ENCODE measurements at regions not wholly inside any gene's neighbourhood (a gene's known extent, or its start where the extent isn't known, plus 50 kb on each side); places are given as distances from the start of the nearest gene placed in this dataset.

- no peak overlapping the region for H3K4me3 ChIP-seq
- no peaks in the 10 kb centered on the region for H3K79me2 ChIP-seq (ENCODE audit: low read depth)
- no peaks in the 10 kb centered on the region for H3K36me3 ChIP-seq
- Mint-ChIP-seq H3K4me1 (no peaks in the 10 kb centered on the region), H3K4me3 (no peak overlapping the region), H3K27ac (no peak overlapping the region), H3K36me3 (no peaks in the 10 kb centered on the region), H3K27me3 (ENCODE audit: insufficient read depth, low read depth) (peaks cover 2% of the 10 kb centered on the region), H3K9me3 (peaks cover 1% of the 10 kb centered on the region)
- TF ChIP-seq CTCF (IDR thresholded peaks at IDR 0.05): no peak
- no peak for TF ChIP-seq EZH2 (IDR thresholded peaks at IDR 0.05)
- TF ChIP-seq EZH2phosphoT487 (IDR thresholded peaks at IDR 0.05): no peak
- no peak overlapping the region for H2AFZ ChIP-seq (replicated peaks)
- no peaks in the 10 kb centered on the region for H4K20me1 ChIP-seq (ENCODE audit: low read depth)
- no peak overlapping the region for H3K4me2 ChIP-seq
- no peak overlapping the region for H3K27ac ChIP-seq
- H3F3A ChIP-seq (ENCODE audit: low read depth): peaks cover 6% of the 10 kb centered on the region
- DNase-seq (ENCODE audit: low spot score): no peak
- peaks cover 12% of the 10 kb centered on the region for H3K4me1 ChIP-seq
- no peak overlapping the region for H3K9ac ChIP-seq
- no peaks in the 10 kb centered on the region for H3K27me3 ChIP-seq
- no peaks in the 10 kb centered on the region for H3K9me3 ChIP-seq (ENCODE audit: low read depth)
Measured at GRCh38 chr12:126607157-126607556, 1541.9 kb downstream of the AACS start.

- no peaks in the 10 kb centered on the region for H3K4me1 Mint-ChIP-seq
Measured at GRCh38 chr12:126607867-126608266, 1542.6 kb downstream of the AACS start.

GRCh38 chr12:126608607-126609175, 1543.5 kb downstream of the AACS start:
- H2AFZ ChIP-seq (replicated peaks): no peak overlapping the region
- H3K27ac Mint-ChIP-seq: no peak overlapping the region
- no peaks in the 10 kb centered on the region for H3K79me2 ChIP-seq (ENCODE audit: low read depth)
- DNase-seq (ENCODE audit: low spot score): no peak
- TF ChIP-seq EZH2phosphoT487 (IDR thresholded peaks at IDR 0.05) (no peak), CTCF (IDR thresholded peaks at IDR 0.05) (no peak), EZH2 (IDR thresholded peaks at IDR 0.05) (no peak)
- H3K4me3 Mint-ChIP-seq: no peak overlapping the region
- H3K4me1 Mint-ChIP-seq: no peaks in the 10 kb centered on the region
- H3K27ac ChIP-seq: no peak overlapping the region
- no peak overlapping the region for H3K4me3 ChIP-seq
- H3K27me3 ChIP-seq: no peaks in the 10 kb centered on the region
- H3K9me3 ChIP-seq (ENCODE audit: low read depth): no peaks in the 10 kb centered on the region
- no peaks in the 10 kb centered on the region for H4K20me1 ChIP-seq (ENCODE audit: low read depth)
- H3K4me1 ChIP-seq: peaks cover 12% of the 10 kb centered on the region
- peaks cover 6% of the 10 kb centered on the region for H3F3A ChIP-seq (ENCODE audit: low read depth)
- no peak overlapping the region for H3K4me2 ChIP-seq
- no peaks in the 10 kb centered on the region for H3K36me3 ChIP-seq
- H3K9ac ChIP-seq: no peak overlapping the region
- peaks cover 8% of the 10 kb centered on the region for H3K9me3 Mint-ChIP-seq
- no peaks in the 10 kb centered on the region for H3K27me3 Mint-ChIP-seq (ENCODE audit: insufficient read depth, low read depth)
- H3K36me3 Mint-ChIP-seq: no peaks in the 10 kb centered on the region

More at GRCh38 chr12:126607867-126608266, 1542.6 kb downstream of the AACS start:
- Histone ChIP-seq H3K4me2 (no peak overlapping the region), H3K79me2 (ENCODE audit: low read depth) (no peaks in the 10 kb centered on the region), H3K27me3 (no peaks in the 10 kb centered on the region), H3F3A (ENCODE audit: low read depth) (peaks cover 6% of the 10 kb centered on the region), H3K4me3 (no peak overlapping the region), H3K9me3 (ENCODE audit: low read depth) (no peaks in the 10 kb centered on the region), H3K36me3 (no peaks in the 10 kb centered on the region), H4K20me1 (ENCODE audit: low read depth) (no peaks in the 10 kb centered on the region), H3K4me1 (peaks cover 12% of the 10 kb centered on the region), H3K9ac (no peak overlapping the region), H2AFZ (replicated peaks) (no peak overlapping the region), H3K27ac (no peak overlapping the region)
- peaks cover 4% of the 10 kb centered on the region for H3K9me3 Mint-ChIP-seq
- no peak for TF ChIP-seq CTCF (IDR thresholded peaks at IDR 0.05)
- TF ChIP-seq EZH2phosphoT487 (IDR thresholded peaks at IDR 0.05): no peak
- H3K27me3 Mint-ChIP-seq (ENCODE audit: insufficient read depth, low read depth): no peaks in the 10 kb centered on the region
- no peaks in the 10 kb centered on the region for H3K36me3 Mint-ChIP-seq
- no peak overlapping the region for H3K27ac Mint-ChIP-seq
- no peak overlapping the region for H3K4me3 Mint-ChIP-seq
- no peak for DNase-seq (ENCODE audit: low spot score)
